Body of pancreas (tissue), 4 donors: ENCODE measurements at regions not wholly inside any gene's neighbourhood (a gene's known extent, or its start where the extent isn't known, plus 50 kb on each side); places are given as distances from the start of the nearest gene placed in this dataset.
A peak's percentile ranks its signal among the peaks of the same experiment; 100 is the strongest.

Source experiments
- ATAC-seq: fragments of 150-250 bp; one replicate; pipeline ENCODE4 v1.9.1; 2016
- DNase-seq, 4 donors: peaks; one replicate each; pipeline ENCODE4 v3.0.0-alpha.2; 2019
- H3K27ac ChIP-seq, 4 donors: fragments of 200-600 bp; sonication (generic); 1 replicate in 3 of 4; 2 replicates in 1 of 4; pipeline versions ENCODE4 v1.5.1 to v1.6.1; 2016 to 2019; ENCODE audit warnings: mild to moderate bottlenecking in 1 of 4, mixed read lengths in 1 of 4, moderate library complexity in 1 of 4
- H3K27me3 ChIP-seq, 2 donors: fragments of 200-600 bp; sonication (generic); one replicate each; pipeline ENCODE4 v1.6.0; 2016; ENCODE audit warnings: mild to moderate bottlenecking in 1 of 2
- H3K36me3 ChIP-seq, 2 donors: fragments of 200-600 bp; sonication (generic); replicated peaks in 1 of 2; 2 replicates each; pipeline ENCODE4 v1.5.1; 2016; ENCODE audit warnings: low read depth in 2 of 2; ENCODE audit not compliant: insufficient read depth in 1 of 2
- H3K4me1 ChIP-seq: fragments of 200-600 bp; sonication (generic); one replicate; pipeline ENCODE4 v1.6.0; 2016
- H3K4me3 ChIP-seq, 2 donors: fragments of 200-600 bp; sonication (generic); 1 replicate in 1 of 2; 2 replicates in 1 of 2; pipeline ENCODE4 v1.5.1; 2016 to 2019
- H3K9me3 ChIP-seq, 3 donors: fragments of 200-600 bp; sonication (generic); 1 replicate in 2 of 3; 2 replicates in 1 of 3; pipeline ENCODE4 v1.5.1; 2016
- CTCF ChIP-seq, 7 experiments: fragments of 450-650 bp in 4 of 7; fragments of 200-600 bp in 3 of 7; sonication (generic) in 3 of 7; IDR thresholded peaks; one replicate each; pipeline ENCODE4 v1.5.1; 2016 to 2019; ENCODE audit warnings: antibody characterized with exemption in 7 of 7
- POLR2A ChIP-seq, 3 donors: fragments of 450-650 bp; IDR thresholded peaks; one replicate each; pipeline ENCODE4 v1.6.1; 2016; ENCODE audit warnings: antibody characterized with exemption in 3 of 3, mild to moderate bottlenecking in 2 of 3
- WGBS, 2 donors: methylation state at CpG; one replicate each; pipeline ENCODE4 v1.1.5; 2017; 5-methylcytosine and 5-hydroxymethylcytosine counted together
- intact Hi-C: fragments of 100-400 bp; cut with DNase I; formaldehyde crosslinking; loops from one replicate; pipeline ENCODE4 v1.15.1; 2023

GRCh38 chr6:56716229-56716628, 73.5 kb upstream of the DST start:
- intact Hi-C loops = no loop called here
- 75 to 83% methylated on average over 3 of the region's 3 CpGs for WGBS, 2 donors
- Histone ChIP-seq H3K27ac (no peak overlapping the region), H3K36me3 (no peaks in the 10 kb centered on the region), H3K9me3 (no peaks in the 10 kb centered on the region), H3K27me3 (no peaks in the 10 kb centered on the region), H3K4me3 (no peak overlapping the region), H3K4me1 (peaks cover 4% of the 10 kb centered on the region)
- TF ChIP-seq CTCF (IDR thresholded peaks at IDR 0.05) = no peak
- TF ChIP-seq POLR2A (IDR thresholded peaks at IDR 0.05) = no peak
- DNase-seq = no peak
- ATAC-seq = no peak

GRCh38 chr6:56715741-56716140, 73.1 kb upstream of the DST start:
- Histone ChIP-seq H3K4me3 (no peak overlapping the region), H3K36me3 (no peaks in the 10 kb centered on the region), H3K27ac (no peak overlapping the region), H3K9me3 (no peaks in the 10 kb centered on the region), H3K27me3 (no peaks in the 10 kb centered on the region), H3K4me1 (peaks cover 4% of the 10 kb centered on the region)
- ATAC-seq = no peak
- intact Hi-C loops = no loop called here
- DNase-seq = no peak
- WGBS, 2 donors = 79 to 84% methylated on average over 3 of the region's 3 CpGs
- no peak for TF ChIP-seq CTCF (IDR thresholded peaks at IDR 0.05)
- TF ChIP-seq POLR2A (IDR thresholded peaks at IDR 0.05) = no peak

- Histone ChIP-seq H3K36me3 (no peaks in the 10 kb centered on the region), H3K4me3 (no peak overlapping the region), H3K4me1 (peaks cover 4% of the 10 kb centered on the region), H3K9me3 (no peaks in the 10 kb centered on the region), H3K27me3 (no peaks in the 10 kb centered on the region), H3K27ac (no peak overlapping the region)
- 39 to 67% methylated on average over 2 of the region's 2 CpGs for WGBS, 2 donors
- TF ChIP-seq POLR2A (IDR thresholded peaks at IDR 0.05) (no peak), CTCF (IDR thresholded peaks at IDR 0.05) (no peak)
- ATAC-seq = no peak
- no peak for DNase-seq
- intact Hi-C loops = no loop called here
Observed at GRCh38 chr6:56714982-56715456, 72.3 kb upstream of the DST start.

GRCh38 chr6:56714273-56714672, 71.6 kb upstream of the DST start:
- Histone ChIP-seq H3K4me1 (peaks cover 4% of the 10 kb centered on the region), H3K36me3 (no peaks in the 10 kb centered on the region), H3K27ac (no peak overlapping the region), H3K9me3 (no peaks in the 10 kb centered on the region), H3K27me3 (no peaks in the 10 kb centered on the region), H3K4me3 (no peak overlapping the region)
- 47 to 68% methylated on average over 1 of the region's 1 CpG for WGBS, 2 donors
- intact Hi-C loops = no loop called here
- ATAC-seq (no peak), DNase-seq (no peak)
- TF ChIP-seq CTCF (IDR thresholded peaks at IDR 0.05) (no peak), POLR2A (IDR thresholded peaks at IDR 0.05) (no peak)

DNA sequence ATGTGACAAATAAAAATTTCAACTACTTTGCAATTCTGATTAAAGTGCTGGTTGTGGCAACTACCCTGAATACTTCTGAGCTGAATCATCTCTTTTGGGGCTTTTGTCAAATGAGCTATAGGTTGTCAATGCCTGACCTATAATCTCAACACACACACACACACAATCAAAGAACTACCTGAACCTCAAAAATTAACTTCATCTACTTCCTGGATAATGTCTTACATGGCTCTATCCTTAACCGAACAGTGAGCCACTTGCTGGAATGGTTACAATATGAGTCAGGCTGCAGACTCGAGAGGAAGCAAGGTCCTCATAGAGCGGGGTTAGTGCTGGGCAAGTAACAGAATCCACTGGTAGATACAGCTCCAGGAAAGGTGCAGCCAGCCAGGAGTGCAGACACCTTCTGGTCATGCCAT, 70.6 kb upstream of the DST start:
- intact Hi-C loops = no loop called here

More for the DNA sequence above, 70.6 kb upstream of the DST start:
- Histone ChIP-seq H3K9me3 (no peaks in the 10 kb centered on the region), H3K27ac (peak overlapping the region in 2 of 4 donors; percentile 34), H3K27me3 (no peaks in the 10 kb centered on the region), H3K4me3 (no peak overlapping the region), H3K4me1 (peaks cover 4% of the 10 kb centered on the region), H3K36me3 (no peaks in the 10 kb centered on the region)
- no peak for TF ChIP-seq POLR2A (IDR thresholded peaks at IDR 0.05)
- TF ChIP-seq CTCF (IDR thresholded peaks at IDR 0.05) = no peak
- 52 to 69% methylated on average over 3 of the region's 3 CpGs for WGBS, 2 donors
- peak; percentile 61 for ATAC-seq
- DNase-seq = peak in 3 of 4 donors; percentile 14 to 36 (median 23)
